ENCODE measurements at regions not wholly inside any gene's neighbourhood (a gene's known extent, or its start where the extent isn't known, plus 50 kb on each side); places are given as distances from the start of the nearest gene placed in this dataset.
"Not testable (repeated sequence)": the region's sequence is repeated elsewhere in the genome, so short reads cannot be mapped to it uniquely, and the experiment has no call there.

DNA sequence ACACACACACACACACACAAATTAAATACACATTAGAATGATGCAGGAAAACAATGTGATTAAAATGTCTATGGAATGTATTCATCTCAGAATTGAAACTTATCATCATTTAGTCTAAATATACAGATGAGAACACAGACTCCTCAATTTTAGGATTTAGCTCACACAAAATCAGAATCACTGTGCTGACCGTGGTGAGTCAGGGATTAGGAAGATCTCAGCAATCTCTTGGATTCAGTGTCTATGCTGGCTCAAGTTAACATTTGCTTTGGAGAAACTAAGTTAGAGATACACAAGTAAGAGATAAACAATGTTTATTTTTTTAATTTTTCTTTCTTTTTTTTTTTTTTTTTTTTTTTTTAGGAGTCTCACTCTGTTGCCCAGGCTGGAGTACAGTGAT, 323.6 kb downstream of the KLF12 start:
- H3K4me1 Mint-ChIP-seq (ENCODE audit: low read depth, unreplicated experiment), result no peaks in the 10 kb centered on the region
- no peaks in the 10 kb centered on the region for H3K36me3 Mint-ChIP-seq (ENCODE audit: insufficient read depth, unreplicated experiment)
- CTCF ChIA-PET, result no interaction called here
- no peaks in the 10 kb centered on the region for H3K9me3 ChIP-seq
- TF ChIP-seq, protein P1, sequence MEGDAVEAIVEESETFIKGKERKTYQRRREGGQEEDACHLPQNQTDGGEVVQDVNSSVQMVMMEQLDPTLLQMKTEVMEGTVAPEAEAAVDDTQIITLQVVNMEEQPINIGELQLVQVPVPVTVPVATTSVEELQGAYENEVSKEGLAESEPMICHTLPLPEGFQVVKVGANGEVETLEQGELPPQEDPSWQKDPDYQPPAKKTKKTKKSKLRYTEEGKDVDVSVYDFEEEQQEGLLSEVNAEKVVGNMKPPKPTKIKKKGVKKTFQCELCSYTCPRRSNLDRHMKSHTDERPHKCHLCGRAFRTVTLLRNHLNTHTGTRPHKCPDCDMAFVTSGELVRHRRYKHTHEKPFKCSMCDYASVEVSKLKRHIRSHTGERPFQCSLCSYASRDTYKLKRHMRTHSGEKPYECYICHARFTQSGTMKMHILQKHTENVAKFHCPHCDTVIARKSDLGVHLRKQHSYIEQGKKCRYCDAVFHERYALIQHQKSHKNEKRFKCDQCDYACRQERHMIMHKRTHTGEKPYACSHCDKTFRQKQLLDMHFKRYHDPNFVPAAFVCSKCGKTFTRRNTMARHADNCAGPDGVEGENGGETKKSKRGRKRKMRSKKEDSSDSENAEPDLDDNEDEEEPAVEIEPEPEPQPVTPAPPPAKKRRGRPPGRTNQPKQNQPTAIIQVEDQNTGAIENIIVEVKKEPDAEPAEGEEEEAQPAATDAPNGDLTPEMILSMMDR (IDR thresholded peaks at IDR 0.05; ENCODE audit: insufficient read depth in 1 of 2, low read depth in 1 of 2, low read length in 1 of 2, severe bottlenecking in 1 of 2, unreplicated experiment in 1 of 2), result no peak
- POLR2A ChIA-PET, result no interaction called here
- no peak overlapping the region for H3K4me3 ChIP-seq (ENCODE audit: low read depth, low read length)
- no TSS peak for BruUV-seq (replicated peaks)
- H3K36me3 ChIP-seq (ENCODE audit: control insufficient read depth, insufficient read depth, low read length), result no peaks in the 10 kb centered on the region
- no peak for DNase-seq
- intact Hi-C loops (cut with micrococcal nuclease; ENCODE audit: unreplicated experiment), result no loop called here
- no peak overlapping the region for H3K4me3 Mint-ChIP-seq (ENCODE audit: unreplicated experiment)
- H3K9me3 Mint-ChIP-seq (ENCODE audit: unreplicated experiment), result no peaks in the 10 kb centered on the region
- H3K4me1 ChIP-seq, result no peaks in the 10 kb centered on the region
- no peaks in the 10 kb centered on the region for H3K27me3 Mint-ChIP-seq (ENCODE audit: insufficient read depth, unreplicated experiment)
- no peaks in the 10 kb centered on the region for H3K27me3 ChIP-seq (replicated peaks; ENCODE audit: control insufficient read depth, insufficient read depth, low read length)
- H3K27ac Mint-ChIP-seq (ENCODE audit: unreplicated experiment), result no peak overlapping the region

DNA sequence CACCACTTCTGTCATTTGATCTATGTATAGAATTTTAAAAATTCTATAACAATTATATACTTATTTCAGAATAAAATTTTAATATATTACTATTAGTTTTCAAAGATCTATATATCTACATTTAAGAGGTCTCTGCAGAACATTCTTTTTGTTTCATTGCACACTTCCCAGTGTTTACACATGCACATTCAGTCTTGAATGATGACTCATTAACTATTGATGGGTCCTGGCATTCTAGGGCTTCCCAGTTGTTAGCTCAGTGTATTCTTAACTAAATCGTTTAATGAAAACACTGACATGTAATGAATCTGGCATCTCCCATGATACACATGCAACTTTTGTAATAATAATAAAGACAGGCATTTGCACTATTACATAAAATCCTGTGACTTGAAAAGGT, 324.6 kb downstream of the KLF12 start:
- TF ChIP-seq, protein P1 (IDR thresholded peaks at IDR 0.05; ENCODE audit: insufficient read depth in 1 of 2, low read depth in 1 of 2, low read length in 1 of 2, severe bottlenecking in 1 of 2, unreplicated experiment in 1 of 2), result no peak
- Histone ChIP-seq H3K4me3 (ENCODE audit: low read depth, low read length) (no peak overlapping the region), H3K27me3 (replicated peaks; ENCODE audit: control insufficient read depth, insufficient read depth, low read length) (no peaks in the 10 kb centered on the region), H3K9me3 (no peaks in the 10 kb centered on the region), H3K36me3 (ENCODE audit: control insufficient read depth, insufficient read depth, low read length) (no peaks in the 10 kb centered on the region), H3K4me1 (no peaks in the 10 kb centered on the region)
- Mint-ChIP-seq H3K36me3 (ENCODE audit: insufficient read depth, unreplicated experiment) (no peaks in the 10 kb centered on the region), H3K9me3 (ENCODE audit: unreplicated experiment) (no peaks in the 10 kb centered on the region), H3K4me3 (ENCODE audit: unreplicated experiment) (no peak overlapping the region), H3K27ac (ENCODE audit: unreplicated experiment) (no peak overlapping the region), H3K4me1 (ENCODE audit: low read depth, unreplicated experiment) (no peaks in the 10 kb centered on the region), H3K27me3 (ENCODE audit: insufficient read depth, unreplicated experiment) (no peaks in the 10 kb centered on the region)
- ChIA-PET POLR2A (no interaction called here), CTCF (no interaction called here)
- intact Hi-C loops (cut with micrococcal nuclease; ENCODE audit: unreplicated experiment), result no loop called here
- no peak for DNase-seq
- no TSS peak for BruUV-seq (replicated peaks)

- H3K27me3 Mint-ChIP-seq (ENCODE audit: insufficient read depth, unreplicated experiment), result no peaks in the 10 kb centered on the region
- intact Hi-C loops (cut with micrococcal nuclease; ENCODE audit: unreplicated experiment), result no loop called here
- CTCF ChIA-PET, result no interaction called here
Observed at GRCh38 chr13:73808318-73808717, 325.9 kb downstream of the KLF12 start.

DNA sequence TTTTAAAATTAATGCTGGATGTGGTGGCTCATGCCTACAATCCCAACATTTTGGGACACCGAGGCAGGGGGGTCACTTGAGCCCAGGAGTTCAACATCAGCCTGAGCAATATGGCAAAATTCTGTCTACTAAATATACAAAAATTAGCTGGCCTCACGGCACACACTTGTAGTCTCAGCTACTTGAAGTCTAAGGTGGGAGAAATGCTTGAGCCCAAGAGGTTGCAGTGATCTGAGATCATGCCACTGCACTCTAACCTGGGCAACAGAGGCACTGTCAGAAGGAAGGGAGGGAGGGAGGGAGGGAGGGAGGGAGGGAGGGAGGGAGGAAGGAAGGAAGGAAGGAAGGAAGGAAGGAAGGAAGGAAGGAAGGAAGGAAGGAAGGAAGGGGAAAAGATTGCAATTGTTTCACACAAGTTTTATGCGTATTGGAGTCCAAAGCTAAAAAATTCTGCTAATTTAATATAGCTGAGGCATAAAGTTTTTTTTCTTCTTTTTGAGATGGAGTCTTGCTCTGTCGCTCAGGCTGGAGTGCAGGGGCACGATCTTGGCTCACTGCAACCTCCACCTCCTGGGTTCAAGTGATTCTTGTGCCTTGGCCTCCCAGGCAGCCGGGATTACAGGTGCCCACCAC, 328.8 kb downstream of the KLF12 start:
- H3K36me3 Mint-ChIP-seq (ENCODE audit: insufficient read depth, unreplicated experiment); H3K9me3 ChIP-seq; H3K27ac Mint-ChIP-seq (ENCODE audit: unreplicated experiment); POLR2A ChIA-PET; intact Hi-C loops (cut with micrococcal nuclease; ENCODE audit: unreplicated experiment); H3K4me3 ChIP-seq (ENCODE audit: low read depth, low read length); DNase-seq; BruUV-seq (replicated peaks); CTCF ChIA-PET; H3K9me3 Mint-ChIP-seq (ENCODE audit: unreplicated experiment); H3K27me3 ChIP-seq (replicated peaks; ENCODE audit: control insufficient read depth, insufficient read depth, low read length); H3K4me1 ChIP-seq; H3K27me3 Mint-ChIP-seq (ENCODE audit: insufficient read depth, unreplicated experiment); H3K36me3 ChIP-seq (ENCODE audit: control insufficient read depth, insufficient read depth, low read length); H3K4me1 Mint-ChIP-seq (ENCODE audit: low read depth, unreplicated experiment); H3K4me3 Mint-ChIP-seq (ENCODE audit: unreplicated experiment): not testable (repeated sequence)

More at GRCh38 chr13:73808318-73808717, 325.9 kb downstream of the KLF12 start:
- Histone ChIP-seq H3K4me3 (ENCODE audit: low read depth, low read length) (no peak overlapping the region), H3K27me3 (replicated peaks; ENCODE audit: control insufficient read depth, insufficient read depth, low read length) (no peaks in the 10 kb centered on the region), H3K4me1 (no peaks in the 10 kb centered on the region), H3K9me3 (no peaks in the 10 kb centered on the region), H3K36me3 (ENCODE audit: control insufficient read depth, insufficient read depth, low read length) (no peaks in the 10 kb centered on the region)
- Mint-ChIP-seq H3K9me3 (ENCODE audit: unreplicated experiment) (no peaks in the 10 kb centered on the region), H3K36me3 (ENCODE audit: insufficient read depth, unreplicated experiment) (peaks cover 7% of the 10 kb centered on the region), H3K4me3 (ENCODE audit: unreplicated experiment) (no peak overlapping the region), H3K27ac (ENCODE audit: unreplicated experiment) (no peak overlapping the region), H3K4me1 (ENCODE audit: low read depth, unreplicated experiment) (peaks cover 6% of the 10 kb centered on the region)
- POLR2A ChIA-PET, result no interaction called here
- no peak for DNase-seq
- TF ChIP-seq, protein P1 (IDR thresholded peaks at IDR 0.05; ENCODE audit: insufficient read depth in 1 of 2, low read depth in 1 of 2, low read length in 1 of 2, severe bottlenecking in 1 of 2, unreplicated experiment in 1 of 2), result no peak
- no TSS peak for BruUV-seq (replicated peaks)

All from Caco-2 (cell line).